Peyer's patch (tissue), 4 donors: ENCODE measurements at regions not wholly inside any gene's neighbourhood (a gene's known extent, or its start where the extent isn't known, plus 50 kb on each side); places are given as distances from the start of the nearest gene placed in this dataset.

Experiments
- POLR2A ChIP-seq, 2 donors: fragments of 450-650 bp; IDR thresholded peaks; one replicate each; pipeline ENCODE4 v1.5.1; 2017; ENCODE audit warnings: antibody characterized with exemption in 2 of 2, mild to moderate bottlenecking in 2 of 2, moderate library complexity in 2 of 2
- TF ChIP-seq, protein P1 (sequence below), 6 experiments: fragments of 450-650 bp in 4 of 6; fragments of 200-600 bp in 2 of 6; sonication (generic) in 1 of 6; IDR thresholded peaks; one replicate each; pipeline ENCODE4 v1.5.1; 2017 to 2019; ENCODE audit warnings: antibody characterized with exemption in 6 of 6, mild to moderate bottlenecking in 3 of 6, moderate library complexity in 1 of 6

DNA sequence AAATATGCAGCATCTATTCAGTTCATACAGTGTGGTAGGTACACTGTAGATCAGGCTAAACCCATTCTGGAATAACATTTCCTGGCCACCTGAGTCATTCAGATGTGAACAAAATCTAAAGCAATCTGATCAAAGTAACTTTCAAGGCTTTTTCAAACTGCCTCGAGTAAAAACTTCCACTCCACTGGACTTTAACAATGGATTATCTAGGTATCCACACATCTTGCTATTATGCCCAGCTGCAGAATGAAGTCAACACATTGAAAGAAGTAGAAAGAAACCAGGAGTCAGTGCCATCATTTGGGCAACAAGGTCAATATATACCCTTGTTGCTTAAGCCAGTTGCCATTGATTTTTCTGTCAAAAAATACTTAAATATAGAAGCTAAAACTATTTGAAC lies 1352.6 kb upstream of the NUDT12 start:
- TF ChIP-seq, protein P1, sequence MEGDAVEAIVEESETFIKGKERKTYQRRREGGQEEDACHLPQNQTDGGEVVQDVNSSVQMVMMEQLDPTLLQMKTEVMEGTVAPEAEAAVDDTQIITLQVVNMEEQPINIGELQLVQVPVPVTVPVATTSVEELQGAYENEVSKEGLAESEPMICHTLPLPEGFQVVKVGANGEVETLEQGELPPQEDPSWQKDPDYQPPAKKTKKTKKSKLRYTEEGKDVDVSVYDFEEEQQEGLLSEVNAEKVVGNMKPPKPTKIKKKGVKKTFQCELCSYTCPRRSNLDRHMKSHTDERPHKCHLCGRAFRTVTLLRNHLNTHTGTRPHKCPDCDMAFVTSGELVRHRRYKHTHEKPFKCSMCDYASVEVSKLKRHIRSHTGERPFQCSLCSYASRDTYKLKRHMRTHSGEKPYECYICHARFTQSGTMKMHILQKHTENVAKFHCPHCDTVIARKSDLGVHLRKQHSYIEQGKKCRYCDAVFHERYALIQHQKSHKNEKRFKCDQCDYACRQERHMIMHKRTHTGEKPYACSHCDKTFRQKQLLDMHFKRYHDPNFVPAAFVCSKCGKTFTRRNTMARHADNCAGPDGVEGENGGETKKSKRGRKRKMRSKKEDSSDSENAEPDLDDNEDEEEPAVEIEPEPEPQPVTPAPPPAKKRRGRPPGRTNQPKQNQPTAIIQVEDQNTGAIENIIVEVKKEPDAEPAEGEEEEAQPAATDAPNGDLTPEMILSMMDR (IDR thresholded peaks at IDR 0.05) = no peak
- no peak for TF ChIP-seq POLR2A (IDR thresholded peaks at IDR 0.05)
